Common myeloid progenitor, CD34-positive (primary cell): ENCODE measurements at regions not wholly inside any gene's neighbourhood (a gene's known extent, or its start where the extent isn't known, plus 50 kb on each side); places are given as distances from the start of the nearest gene placed in this dataset.

Source experiments
- CTCF ChIA-PET: fragments of 350-600 bp; sonication (Branson Sonifier 250); formaldehyde crosslinking; loops from one replicate; lab custom pipeline; 2021; ENCODE audit warnings: antibody characterized with exemption; lab: Charles Lee
- POLR2A ChIA-PET: fragments of 350-600 bp; sonication (Branson Sonifier 250); formaldehyde crosslinking; loops from one replicate; lab custom pipeline; 2021; ENCODE audit warnings: antibody characterized with exemption; lab: Charles Lee
- DNase-seq, 3 donors: peaks; one replicate each; pipeline versions ENCODE4 v3.0.0 to v3.0.0-alpha.2; 2013
- H3K27ac ChIP-seq, 2 experiments: 1 replicate in 1 of 2; 2 replicates in 1 of 2; pipeline ENCODE4 v1.7.0; 2013; ENCODE audit warnings: inconsistent platforms in 2 of 2, low read length in 2 of 2, mild to moderate bottlenecking in 2 of 2, low read depth in 1 of 2, moderate library complexity in 1 of 2; ENCODE audit not compliant: severe bottlenecking in 2 of 2, insufficient read depth in 1 of 2, poor library complexity in 1 of 2
- H3K27me3 ChIP-seq, 5 experiments: replicated peaks in 2 of 5; 1 replicate in 3 of 5; 2 replicates in 2 of 5; pipeline versions ENCODE4 v1.6.1 to v1.7.0; 2013; ENCODE audit warnings: low read length in 4 of 5, mild to moderate bottlenecking in 2 of 5, moderate library complexity in 2 of 5, inconsistent platforms in 1 of 5; ENCODE audit not compliant: insufficient read depth in 5 of 5, control insufficient read depth in 4 of 5
- H3K36me3 ChIP-seq, 4 experiments: 1 replicate in 2 of 4; 2 replicates in 2 of 4; pipeline versions ENCODE4 v1.6.1 to v1.7.0; 2013; ENCODE audit warnings: low read length in 3 of 4, control low read depth in 1 of 4, mild to moderate bottlenecking in 1 of 4; ENCODE audit not compliant: control insufficient read depth in 4 of 4, insufficient read depth in 4 of 4
- H3K4me1 ChIP-seq, 4 experiments: 1 replicate in 3 of 4; 2 replicates in 1 of 4; pipeline versions ENCODE4 v1.6.1 to v1.7.1; 2013; ENCODE audit warnings: low read length in 3 of 4, mild to moderate bottlenecking in 3 of 4, control low read depth in 1 of 4, inconsistent platforms in 1 of 4, moderate library complexity in 1 of 4; ENCODE audit not compliant: control insufficient read depth in 4 of 4, insufficient read depth in 4 of 4; ENCODE audit errors: control extremely low read depth in 1 of 4
- H3K4me3 ChIP-seq, 7 experiments: 1 replicate in 4 of 7; 2 replicates in 3 of 7; pipeline versions ENCODE4 v1.5.1 to v1.7.0; 2013; ENCODE audit warnings: mild to moderate bottlenecking in 7 of 7, low read length in 6 of 7, moderate library complexity in 6 of 7, inconsistent platforms in 2 of 7, low read depth in 2 of 7, control low read depth in 1 of 7; ENCODE audit not compliant: insufficient read depth in 4 of 7, control insufficient read depth in 1 of 7; ENCODE audit errors: extremely low read depth in 1 of 7
- H3K9me3 ChIP-seq, 5 experiments: 1 replicate in 4 of 5; 2 replicates in 1 of 5; pipeline versions ENCODE4 v1.6.1 to v1.7.1; 2013; ENCODE audit warnings: low read length in 4 of 5, mild to moderate bottlenecking in 2 of 5, inconsistent platforms in 1 of 5, low read depth in 1 of 5, moderate library complexity in 1 of 5; ENCODE audit not compliant: control insufficient read depth in 4 of 5, insufficient read depth in 2 of 5; ENCODE audit errors: control extremely low read depth in 1 of 5
- WGBS: methylation state at CpG from one replicate; pipeline ENCODE4 v1.1.5; 2013; ENCODE audit not compliant: insufficient coverage; 5-methylcytosine and 5-hydroxymethylcytosine counted together

GRCh38 chr21:19266636-19267035 is 863.1 kb upstream of the TMPRSS15 start:
- Histone ChIP-seq H3K27ac (no peak overlapping the region), H3K4me1 (no peaks in the 10 kb centered on the region), H3K9me3 (no peaks in the 10 kb centered on the region), H3K27me3 (no peaks in the 10 kb centered on the region), H3K36me3 (no peaks in the 10 kb centered on the region), H3K4me3 (no peak overlapping the region)
- ChIA-PET CTCF (no interaction called here), POLR2A (no interaction called here)
- 100% methylated on average over 1 of the region's 3 CpGs for WGBS
- DNase-seq, result no peak

GRCh38 chr21:19268686-19269085 is 865.1 kb upstream of the TMPRSS15 start:
- POLR2A ChIA-PET, result no interaction called here
- no peak overlapping the region for H3K27ac ChIP-seq
- CTCF ChIA-PET, result no interaction called here
- no peak for DNase-seq
- 86% methylated on average over 2 of the region's 3 CpGs for WGBS
- H3K27me3 ChIP-seq, result no peaks in the 10 kb centered on the region
- no peaks in the 10 kb centered on the region for H3K36me3 ChIP-seq
- H3K4me3 ChIP-seq, result no peak overlapping the region
- H3K4me1 ChIP-seq, result no peaks in the 10 kb centered on the region
- no peaks in the 10 kb centered on the region for H3K9me3 ChIP-seq

GRCh38 chr21:19275065-19275464 is 871.5 kb upstream of the TMPRSS15 start:
- Histone ChIP-seq H3K4me3 (no peak overlapping the region), H3K27me3 (no peaks in the 10 kb centered on the region), H3K9me3 (no peaks in the 10 kb centered on the region), H3K27ac (no peak overlapping the region), H3K4me1 (no peaks in the 10 kb centered on the region), H3K36me3 (no peaks in the 10 kb centered on the region)
- POLR2A ChIA-PET, result no interaction called here
- no peak for DNase-seq
- WGBS, result no CpG with 5 or more reads among the region's 2 CpGs
- CTCF ChIA-PET, result no interaction called here

- no peaks in the 10 kb centered on the region for H3K36me3 ChIP-seq
- no peak overlapping the region for H3K4me3 ChIP-seq
- H3K27me3 ChIP-seq, result no peaks in the 10 kb centered on the region
- CTCF ChIA-PET, result interaction anchor here (1.4 kb wide), 1 partner anchor 17 kb away, joined by 4 read pairs; no protein-coding TSS in a partner anchor
- 94% methylated on average over 3 of the region's 4 CpGs for WGBS
- no peak for DNase-seq
- POLR2A ChIA-PET, result no interaction called here
- H3K9me3 ChIP-seq, result no peaks in the 10 kb centered on the region
- H3K4me1 ChIP-seq, result no peaks in the 10 kb centered on the region
- no peak overlapping the region for H3K27ac ChIP-seq
These were observed 873.1 kb upstream of the TMPRSS15 start for GRCh38 chr21:19276665-19277064.

GRCh38 chr21:19286876-19287275 is 883.3 kb upstream of the TMPRSS15 start:
- 100% methylated on average over 1 of the region's 2 CpGs for WGBS
- Histone ChIP-seq H3K36me3 (no peaks in the 10 kb centered on the region), H3K27ac (no peak overlapping the region), H3K4me3 (no peak overlapping the region), H3K27me3 (no peaks in the 10 kb centered on the region), H3K9me3 (no peaks in the 10 kb centered on the region), H3K4me1 (no peaks in the 10 kb centered on the region)
- ChIA-PET POLR2A (no interaction called here), CTCF (no interaction called here)
- DNase-seq, result no peak

GRCh38 chr21:19290328-19290727 is 886.7 kb upstream of the TMPRSS15 start:
- no peak overlapping the region for H3K4me3 ChIP-seq
- POLR2A ChIA-PET, result no interaction called here
- no peaks in the 10 kb centered on the region for H3K36me3 ChIP-seq
- CTCF ChIA-PET, result no interaction called here
- DNase-seq, result no peak
- peaks cover 0 to 2% (median 0%) of the 10 kb centered on the region in 5 experiments for H3K9me3 ChIP-seq
- no peaks in the 10 kb centered on the region for H3K27me3 ChIP-seq
- no peak overlapping the region for H3K27ac ChIP-seq
- no peaks in the 10 kb centered on the region for H3K4me1 ChIP-seq

- ChIA-PET POLR2A (no interaction called here), CTCF (interaction anchor here (1.1 to 1.3 kb wide), 3 partner anchors 13 to 1651 kb away, joined by 3 to 5 read pairs (median 4); no protein-coding TSS in a partner anchor)
- H3K4me3 ChIP-seq, result no peak overlapping the region
- WGBS, result no CpG with 5 or more reads among the region's 1 CpG
- DNase-seq, result no peak
- no peaks in the 10 kb centered on the region for H3K27me3 ChIP-seq
- H3K27ac ChIP-seq, result no peak overlapping the region
- H3K36me3 ChIP-seq, result no peaks in the 10 kb centered on the region
- H3K9me3 ChIP-seq, result peaks cover 0 to 9% (median 2%) of the 10 kb centered on the region in 5 experiments
- no peaks in the 10 kb centered on the region for H3K4me1 ChIP-seq
These were observed 916.7 kb upstream of the TMPRSS15 start for GRCh38 chr21:19320291-19320690.
